M059J (cell line): ENCODE measurements at regions not wholly inside any gene's neighbourhood (a gene's known extent, or its start where the extent isn't known, plus 50 kb on each side); places are given as distances from the start of the nearest gene placed in this dataset.
A peak's percentile ranks its signal among the peaks of the same experiment; 100 is the strongest.

Experiments
- DNase-seq: peaks from one replicate; pipeline ENCODE4 v3.0.0-alpha.2; 2012; ENCODE audit warnings: low read depth

- no peak for DNase-seq
Observed at GRCh38 chr13:105612541-105612940, 922.9 kb downstream of the EFNB2 start.

GRCh38 chr13:105611424-105611823 is 924.0 kb downstream of the EFNB2 start:
- peak; percentile 81 for DNase-seq

GRCh38 chr13:105608104-105608503 is 927.4 kb downstream of the EFNB2 start:
- DNase-seq, result no peak

GRCh38 chr13:105607426-105607825 is 928.0 kb downstream of the EFNB2 start:
- no peak for DNase-seq

GRCh38 chr13:105607016-105607415 is 928.4 kb downstream of the EFNB2 start:
- DNase-seq, result no peak

- no peak for DNase-seq
Observed at GRCh38 chr13:105602956-105603670, 932.3 kb downstream of the EFNB2 start.

- DNase-seq, result peak; percentile 65
Observed at GRCh38 chr13:105599477-105600037, 935.9 kb downstream of the EFNB2 start.

GRCh38 chr13:105598529-105598928 is 936.9 kb downstream of the EFNB2 start:
- peak; percentile 82 for DNase-seq

GRCh38 chr13:105597573-105597972 is 937.9 kb downstream of the EFNB2 start:
- DNase-seq, result no peak

- DNase-seq, result no peak
Observed at GRCh38 chr13:105595471-105595870, 940.0 kb downstream of the EFNB2 start.

GRCh38 chr13:105591277-105591676 is 944.2 kb downstream of the EFNB2 start:
- peak; percentile 32 for DNase-seq

- DNase-seq, result peak; percentile 95
Observed at GRCh38 chr13:105587786-105588185, 947.7 kb downstream of the EFNB2 start.

- DNase-seq, result no peak
Observed at GRCh38 chr13:105579821-105580710, 955.4 kb downstream of the EFNB2 start.

- peak; percentile 53 for DNase-seq
Observed at GRCh38 chr13:105573136-105573535, 962.3 kb downstream of the EFNB2 start.

GRCh38 chr13:105572401-105572800 is 963.1 kb downstream of the EFNB2 start:
- peak; percentile 55 for DNase-seq

- DNase-seq, result peak; percentile 35
Observed at GRCh38 chr13:105569816-105570215, 965.6 kb downstream of the EFNB2 start.

- DNase-seq, result peak; percentile 59
Observed at GRCh38 chr13:105567951-105568525, 967.4 kb downstream of the EFNB2 start.

- DNase-seq, result no peak
Observed at GRCh38 chr13:105565136-105565727, 970.2 kb downstream of the EFNB2 start.

- no peak for DNase-seq
Observed at GRCh38 chr13:105552078-105552477, 983.4 kb downstream of the EFNB2 start.

GRCh38 chr13:105547851-105548250 is 987.6 kb downstream of the EFNB2 start:
- DNase-seq, result no peak

- DNase-seq, result no peak
Observed at GRCh38 chr13:105545811-105546210, 989.7 kb downstream of the EFNB2 start.

GRCh38 chr13:105543742-105544141 is 991.7 kb downstream of the EFNB2 start:
- DNase-seq, result peak; percentile 4
